ENCODE measurements at regions not wholly inside any gene's neighbourhood (a gene's known extent, or its start where the extent isn't known, plus 50 kb on each side); places are given as distances from the start of the nearest gene placed in this dataset.

- H3K4me3 ChIP-seq (ENCODE audit: low read depth, low read length) = no peak overlapping the region
- no peak for TF ChIP-seq CTCF (IDR thresholded peaks at IDR 0.05; ENCODE audit: low read depth, low read length)
Measured at GRCh38 chr5:74127381-74128320, 501.7 kb downstream of the ARHGEF28 start.

GRCh38 chr5:74126294-74126693 lies 500.3 kb downstream of the ARHGEF28 start:
- H3K4me3 ChIP-seq (ENCODE audit: low read depth, low read length) = no peak overlapping the region
- no peak for TF ChIP-seq CTCF (IDR thresholded peaks at IDR 0.05; ENCODE audit: low read depth, low read length)

- no peak overlapping the region for H3K4me3 ChIP-seq (ENCODE audit: low read depth, low read length)
- TF ChIP-seq CTCF (IDR thresholded peaks at IDR 0.05; ENCODE audit: low read depth, low read length) = no peak
Measured at GRCh38 chr5:74124826-74125225, 498.8 kb downstream of the ARHGEF28 start.

GRCh38 chr5:74123929-74124328 lies 497.9 kb downstream of the ARHGEF28 start:
- TF ChIP-seq CTCF (IDR thresholded peaks at IDR 0.05; ENCODE audit: low read depth, low read length) = no peak
- no peak overlapping the region for H3K4me3 ChIP-seq (ENCODE audit: low read depth, low read length)

GRCh38 chr5:74122979-74123590 lies 497.1 kb downstream of the ARHGEF28 start:
- no peak overlapping the region for H3K4me3 ChIP-seq (ENCODE audit: low read depth, low read length)
- no peak for TF ChIP-seq CTCF (IDR thresholded peaks at IDR 0.05; ENCODE audit: low read depth, low read length)

- TF ChIP-seq CTCF (IDR thresholded peaks at IDR 0.05; ENCODE audit: low read depth, low read length) = no peak
- no peak overlapping the region for H3K4me3 ChIP-seq (ENCODE audit: low read depth, low read length)
Measured at GRCh38 chr5:74122175-74122574, 496.2 kb downstream of the ARHGEF28 start.

GRCh38 chr5:74120585-74120984 lies 494.6 kb downstream of the ARHGEF28 start:
- TF ChIP-seq CTCF (IDR thresholded peaks at IDR 0.05; ENCODE audit: low read depth, low read length) = no peak

More at GRCh38 chr5:74120585-74120984, 494.6 kb downstream of the ARHGEF28 start:
- H3K4me3 ChIP-seq (ENCODE audit: low read depth, low read length) = no peak overlapping the region

Measured in WI38 (cell line).